HG03159 (cell line): ENCODE measurements at regions not wholly inside any gene's neighbourhood (a gene's known extent, or its start where the extent isn't known, plus 50 kb on each side); places are given as distances from the start of the nearest gene placed in this dataset.

Source experiments
- ATAC-seq: cut with Tn5 transposase; IDR thresholded peaks from one replicate; pipeline ENCODE4 v1.9.1; 2021; ENCODE audit warnings: mild to moderate bottlenecking, moderate library complexity; ENCODE audit not compliant: unreplicated experiment

GRCh38 chr21:21605521-21605920 is 607.3 kb downstream of the NCAM2 start:
- no peak for ATAC-seq

- ATAC-seq = no peak
Measured at GRCh38 chr21:21606041-21606440, 607.8 kb downstream of the NCAM2 start.

GRCh38 chr21:21612466-21612865 is 614.3 kb downstream of the NCAM2 start:
- no peak for ATAC-seq

GRCh38 chr21:21614966-21615365 is 616.8 kb downstream of the NCAM2 start:
- no peak for ATAC-seq

- no peak for ATAC-seq
Measured at GRCh38 chr21:21622460-21623234, 624.4 kb downstream of the NCAM2 start.

- ATAC-seq = no peak
Measured at GRCh38 chr21:21624674-21625073, 626.5 kb downstream of the NCAM2 start.

GRCh38 chr21:21631961-21632360 is 633.8 kb downstream of the NCAM2 start:
- no peak for ATAC-seq

- ATAC-seq = no peak
Measured at GRCh38 chr21:21632926-21633325, 634.7 kb downstream of the NCAM2 start.

- no peak for ATAC-seq
Measured at GRCh38 chr21:21661741-21662140, 663.5 kb downstream of the NCAM2 start.

- ATAC-seq = no peak
Measured at GRCh38 chr21:21662776-21663175, 664.6 kb downstream of the NCAM2 start.

GRCh38 chr21:21664871-21665270 is 666.7 kb downstream of the NCAM2 start:
- no peak for ATAC-seq

- no peak for ATAC-seq
Measured at GRCh38 chr21:21666689-21667088, 668.5 kb downstream of the NCAM2 start.

GRCh38 chr21:21668198-21668597 is 670.0 kb downstream of the NCAM2 start:
- no peak for ATAC-seq

- ATAC-seq = no peak
Measured at GRCh38 chr21:21673959-21674358, 675.8 kb downstream of the NCAM2 start.

- no peak for ATAC-seq
Measured at GRCh38 chr21:21675601-21676000, 677.4 kb downstream of the NCAM2 start.

- no peak for ATAC-seq
Measured at GRCh38 chr21:21682172-21682571, 684.0 kb downstream of the NCAM2 start.

GRCh38 chr21:21688889-21689288 is 690.7 kb downstream of the NCAM2 start:
- no peak for ATAC-seq

- ATAC-seq = no peak
Measured at GRCh38 chr21:21690068-21690665, 692.0 kb downstream of the NCAM2 start.

GRCh38 chr21:21712748-21713520 is 714.7 kb downstream of the NCAM2 start:
- ATAC-seq = no peak

GRCh38 chr21:21713651-21714180 is 715.5 kb downstream of the NCAM2 start:
- ATAC-seq = no peak

GRCh38 chr21:21714426-21714825 is 716.2 kb downstream of the NCAM2 start:
- no peak for ATAC-seq
